K562 (cell line): ENCODE measurements at regions not wholly inside any gene's neighbourhood (a gene's known extent, or its start where the extent isn't known, plus 50 kb on each side); places are given as distances from the start of the nearest gene placed in this dataset.

ENCODE experiments used
- ATAC-seq: fragments of 200-7000 bp; cut with Tn5 transposase; 3 replicates; pipeline ENCODE4 v1.9.1; 2020; ENCODE audit warnings: moderate library complexity
- BruUV-seq: library from RNA; stranded (reverse); fragments of 400-500 nt; replicated peaks from 2 replicates; lab custom pipeline; 2021; lab: Mats Ljungman, UMichigan
- CTCF ChIA-PET: fragments of 300-600 bp; formaldehyde crosslinking; extraction: SDS; loops from one replicate; lab custom pipeline; 2021; ENCODE audit warnings: low intra/inter-chr PET ratio; lab: Yijun Ruan, JAX
- POLR2A ChIA-PET: fragments of 300-600, 350-650 bp; sonication (Branson Sonifier 250); formaldehyde crosslinking; extraction: SDS; loops from one replicate; lab custom pipeline; 2021; ENCODE audit warnings: antibody characterized with exemption, inconsistent platforms; lab: Yijun Ruan, JAX
- DNase-seq, 4 experiments: peaks; one replicate each; pipeline versions ENCODE4 v3.0.0 to v3.0.0-alpha.2; 2011 to 2018; ENCODE audit warnings: low spot score in 3 of 4, mixed read lengths in 3 of 4; ENCODE audit errors: extremely low read depth in 1 of 4
- FAIRE-seq: peaks from 2 replicates; lab custom pipeline; 2011; peaks lifted over from hg19 to GRCh38; lab: Jason Lieb, UNC
- H2AFZ ChIP-seq: 2 replicates; pipeline ENCODE4 v1.6.0; 2011; ENCODE audit warnings: low read depth, low read length, control low read depth, inconsistent platforms
- H3K27ac ChIP-seq: fragments of 200-600 bp; 3 replicates; pipeline ENCODE4 v1.8.0; 2011; ENCODE audit warnings: low read depth, mild to moderate bottlenecking, control low read depth, inconsistent platforms, low read length, moderate library complexity, mixed read lengths; ENCODE audit errors: extremely low read depth
- H3K27me3 ChIP-seq, 2 experiments: fragments of 300-600 bp in 1 of 2; 2 replicates in 1 of 2; 3 replicates in 1 of 2; pipeline versions ENCODE4 v1.6.0 to v1.8.0; 2011; ENCODE audit warnings: inconsistent platforms in 2 of 2, low read length in 2 of 2, mild to moderate bottlenecking in 1 of 2, mixed read lengths in 1 of 2, moderate library complexity in 1 of 2; ENCODE audit not compliant: control insufficient read depth in 2 of 2, insufficient read depth in 2 of 2
- H3K36me3 ChIP-seq: fragments of 300-600 bp; 3 replicates; pipeline ENCODE4 v1.8.0; 2011; ENCODE audit warnings: mild to moderate bottlenecking, low read length, inconsistent platforms; ENCODE audit not compliant: control insufficient read depth, insufficient read depth
- H3K4me1 ChIP-seq, 2 experiments: fragments of 200-600 bp in 1 of 2; replicated peaks in 1 of 2; 2 replicates in 1 of 2; 3 replicates in 1 of 2; pipeline versions ENCODE4 v1.5.1 to v1.8.0; 2011; ENCODE audit warnings: inconsistent platforms in 2 of 2, low read length in 2 of 2, mild to moderate bottlenecking in 1 of 2, mixed read lengths in 1 of 2, moderate library complexity in 1 of 2; ENCODE audit not compliant: control insufficient read depth in 2 of 2, insufficient read depth in 2 of 2
- H3K4me2 ChIP-seq: 2 replicates; pipeline ENCODE4 v1.6.1; 2011; ENCODE audit warnings: low read length, control low read depth, inconsistent platforms, mixed read lengths; ENCODE audit not compliant: insufficient read depth
- H3K4me3 ChIP-seq: fragments of 200-600 bp; sonication (generic), shearing (Covaris generic); 2 replicates; pipeline ENCODE4 v1.5.1; 2016; ENCODE audit warnings: control low read depth, inconsistent platforms
- H3K79me2 ChIP-seq: fragments of 200-600 bp; 3 replicates; pipeline ENCODE4 v1.8.0; 2011; ENCODE audit warnings: low read length, inconsistent platforms; ENCODE audit not compliant: control insufficient read depth, insufficient read depth
- H3K9ac ChIP-seq, 2 experiments: 2 replicates each; pipeline versions ENCODE4 v1.6.0 to v1.6.1; 2011; ENCODE audit warnings: low read depth in 2 of 2, low read length in 2 of 2, control low read depth in 1 of 2, inconsistent platforms in 1 of 2, mild to moderate bottlenecking in 1 of 2, mixed read lengths in 1 of 2; ENCODE audit not compliant: insufficient read depth in 1 of 2
- H3K9me1 ChIP-seq: one replicate; pipeline ENCODE4 v1.6.0; 2011; ENCODE audit warnings: inconsistent platforms, mild to moderate bottlenecking, low read length, moderate library complexity; ENCODE audit not compliant: control insufficient read depth, insufficient read depth
- H3K9me3 ChIP-seq: replicated peaks from 2 replicates; pipeline ENCODE4 v1.5.1; 2011; ENCODE audit warnings: low read depth, low read length, inconsistent platforms; ENCODE audit not compliant: control insufficient read depth, insufficient read depth
- H4K20me1 ChIP-seq: replicated peaks from 2 replicates; pipeline ENCODE4 v1.6.1; 2011; ENCODE audit warnings: low read length, inconsistent platforms, mixed read lengths; ENCODE audit not compliant: control insufficient read depth, insufficient read depth
- C11orf30 ChIP-seq: fragments of 450-650 bp; IDR thresholded peaks from 2 replicates; pipeline ENCODE4 v1.6.1; 2016; ENCODE audit warnings: low read depth, mild to moderate bottlenecking
- CBX8 ChIP-seq: fragments of 200-600 bp; sonication (generic); IDR thresholded peaks from 2 replicates; pipeline ENCODE4 v1.6.1; 2012; ENCODE audit warnings: borderline replicate concordance, mixed run types, low read depth, mild to moderate bottlenecking, moderate library complexity, mixed read lengths, low read length, control low read depth, inconsistent platforms; ENCODE audit not compliant: poor library complexity, severe bottlenecking; ENCODE audit errors: extremely low read depth
- KAT2B ChIP-seq: IDR thresholded peaks from one replicate; pipeline ENCODE4 v1.6.1; 2012; ENCODE audit warnings: low read depth, mild to moderate bottlenecking, control low read depth, inconsistent platforms, low read length, moderate library complexity
- MAFF ChIP-seq: IDR thresholded peaks from 2 replicates; pipeline ENCODE4 v1.6.1; 2012; ENCODE audit warnings: low read length, improper control_type of control experiment
- MAFG ChIP-seq: fragments of 450-650 bp; conservative IDR thresholded peaks from 2 replicates; pipeline ENCODE4 v1.6.1; 2016; ENCODE audit warnings: missing genetic modification characterization, missing compliant biosample characterization
- MAFK ChIP-seq: IDR thresholded peaks from 2 replicates; pipeline ENCODE4 v1.6.1; 2011; ENCODE audit warnings: low read length, improper control_type of control experiment
- USF1 ChIP-seq: sonication (generic); formaldehyde crosslinking; IDR thresholded peaks from 2 replicates; pipeline ENCODE4 v1.9.0; 2022; ENCODE audit warnings: mild to moderate bottlenecking, missing genetic modification reagents
- ZNF197 ChIP-seq: fragments of 200-800 bp; sonication (Bioruptor generic); IDR thresholded peaks from 2 replicates; pipeline ENCODE4 v1.6.1; 2016; ENCODE audit warnings: low read depth, missing genetic modification characterization, missing compliant biosample characterization
- ZNF316 ChIP-seq: fragments of 450-650 bp; IDR thresholded peaks from 2 replicates; pipeline ENCODE4 v1.6.1; 2016
- ZNF592 ChIP-seq: fragments of 450-650 bp; IDR thresholded peaks from 2 replicates; pipeline ENCODE4 v1.6.1; 2017; ENCODE audit warnings: antibody characterized with exemption, mild to moderate bottlenecking
- WGBS: fragments of 100-300 bp; shearing (Covaris generic); methylation state at CpG from one replicate; pipeline ENCODE4 v1.1.6; 2016; ENCODE audit warnings: low coverage, mixed read lengths; ENCODE audit not compliant: insufficient coverage; ENCODE audit errors: missing lambda C conversion rate; 5-methylcytosine and 5-hydroxymethylcytosine counted together
- in situ Hi-C: fragments of 300-500 bp; cut with MboI; formaldehyde crosslinking; loops from 4 replicates; pipeline ENCODE4 v1.15.0; 2018; ENCODE audit warnings: inconsistent platforms, mixed read lengths
- intact Hi-C: fragments of 100-400 bp; cut with micrococcal nuclease; formaldehyde crosslinking; loops from 2 replicates; pipeline ENCODE4 v1.14.2; 2022

GRCh38 chrX:54866609-54867008, 54.0 kb upstream of the TRO start:
- in situ Hi-C loops (no loop called here), intact Hi-C loops (no loop called here)
- no peaks in the 10 kb centered on the region for H3K4me1 ChIP-seq
- no peaks in the 10 kb centered on the region for H3K79me2 ChIP-seq
- POLR2A ChIA-PET: no interaction called here
- WGBS: 0% methylated on average over 1 of the region's 2 CpGs
- no peak overlapping the region for H2AFZ ChIP-seq
- H3K9ac ChIP-seq: no peak overlapping the region
- H3K4me3 ChIP-seq: no peak overlapping the region
- DNase-seq (no peak), ATAC-seq (no peak), FAIRE-seq (no peak)
- no peak overlapping the region for H3K27ac ChIP-seq
- no peaks in the 10 kb centered on the region for H4K20me1 ChIP-seq
- H3K9me1 ChIP-seq: no peaks in the 10 kb centered on the region
- H3K36me3 ChIP-seq: no peaks in the 10 kb centered on the region
- BruUV-seq: no TSS peak
- no peak overlapping the region for H3K4me2 ChIP-seq
- peaks cover 5% of the 10 kb centered on the region for H3K9me3 ChIP-seq
- peak; percentile 87 for TF ChIP-seq ZNF316
- TF ChIP-seq C11orf30: peak; percentile 61
- no peak for TF ChIP-seq ZNF197 (CRISPR knock-in tag)
- TF ChIP-seq MAFG (tag): peak; percentile 68
- TF ChIP-seq CBX8: no peak
- no peak for TF ChIP-seq ZNF592
- peak; percentile 72 for TF ChIP-seq MAFF
- no peak for TF ChIP-seq KAT2B
- TF ChIP-seq USF1 (CRISPR knock-in tag): no peak
- TF ChIP-seq MAFK: peak; percentile 77
- CTCF ChIA-PET: no interaction called here
- no peaks in the 10 kb centered on the region for H3K27me3 ChIP-seq
